HepG2 (cell line): ENCODE measurements at regions not wholly inside any gene's neighbourhood (a gene's known extent, or its start where the extent isn't known, plus 50 kb on each side); places are given as distances from the start of the nearest gene placed in this dataset.

Experiments used
- ATAC-seq: fragments of 200-7000 bp; cut with Tn5 transposase; 3 replicates; pipeline ENCODE4 v1.9.1; 2020; ENCODE audit warnings: mild to moderate bottlenecking, moderate library complexity
- BruUV-seq: library from RNA; stranded (reverse); fragments of 400-500 nt; replicated peaks from 2 replicates; lab custom pipeline; 2021; lab: Mats Ljungman, UMichigan
- CTCF ChIA-PET: fragments of 300-600 bp; formaldehyde crosslinking; extraction: SDS; loops from one replicate; lab custom pipeline; 2021; ENCODE audit warnings: low total read pairs, inconsistent platforms, low intra/inter-chr PET ratio; lab: Yijun Ruan, JAX
- POLR2A ChIA-PET: fragments of 350-600 bp; sonication (Branson Sonifier 250); formaldehyde crosslinking; loops from one replicate; lab custom pipeline; 2020; ENCODE audit warnings: antibody characterized with exemption, inconsistent platforms; lab: Yijun Ruan, JAX
- DNase-seq: peaks from one replicate; pipeline ENCODE4 v3.0.0-alpha.2; 2015; ENCODE audit warnings: low spot score
- FAIRE-seq: peaks from 3 replicates; lab custom pipeline; 2011; peaks lifted over from hg19 to GRCh38; lab: Jason Lieb, UNC
- H2AFZ ChIP-seq: one replicate; pipeline ENCODE4 v1.6.1; 2011; ENCODE audit warnings: low read length, inconsistent platforms
- H3K27ac ChIP-seq: fragments of 300-600 bp; 3 replicates; pipeline ENCODE4 v1.8.0; 2011; ENCODE audit warnings: mixed run types, mild to moderate bottlenecking, mixed read lengths, low read length, inconsistent platforms; ENCODE audit not compliant: insufficient read depth; ENCODE audit errors: extremely low read length
- H3K27me3 ChIP-seq, 2 experiments: fragments of 200-600 bp in 1 of 2; 2 replicates in 1 of 2; 3 replicates in 1 of 2; pipeline versions ENCODE4 v1.6.0 to v1.8.0; 2011; ENCODE audit warnings: low read length in 2 of 2, mild to moderate bottlenecking in 2 of 2, moderate library complexity in 2 of 2, inconsistent platforms in 1 of 2; ENCODE audit not compliant: insufficient read depth in 2 of 2, control insufficient read depth in 1 of 2
- H3K36me3 ChIP-seq, 2 experiments: fragments of 200-600 bp in 1 of 2; replicated peaks in 1 of 2; 2 replicates in 1 of 2; 3 replicates in 1 of 2; pipeline versions ENCODE4 v1.5.1 to v1.8.0; 2011; ENCODE audit warnings: low read length in 2 of 2, inconsistent platforms in 1 of 2; ENCODE audit not compliant: insufficient read depth in 2 of 2, control insufficient read depth in 1 of 2
- H3K4me1 ChIP-seq: 2 replicates; pipeline ENCODE4 v1.5.1; 2012; ENCODE audit warnings: low read length, inconsistent platforms; ENCODE audit not compliant: insufficient read depth
- H3K4me2 ChIP-seq: 2 replicates; pipeline ENCODE4 v1.6.0; 2011; ENCODE audit warnings: low read depth, low read length, inconsistent platforms
- H3K4me3 ChIP-seq, 3 experiments: fragments of 200-600 bp in 1 of 3; sonication (generic), shearing (Covaris generic) in 1 of 3; replicated peaks in 1 of 3; 2 replicates each; pipeline ENCODE4 v1.5.1; 2011 to 2016; ENCODE audit warnings: low read length in 3 of 3, inconsistent platforms in 2 of 3, low read depth in 2 of 3, mild to moderate bottlenecking in 2 of 3, control low read depth in 1 of 3, mixed read lengths in 1 of 3; ENCODE audit not compliant: insufficient read depth in 1 of 3
- H3K79me2 ChIP-seq: one replicate; pipeline ENCODE4 v1.6.1; 2011; ENCODE audit warnings: low read length, inconsistent platforms; ENCODE audit not compliant: insufficient read depth
- H3K9ac ChIP-seq: 2 replicates; pipeline ENCODE4 v1.6.0; 2011; ENCODE audit warnings: mild to moderate bottlenecking, low read depth, low read length, inconsistent platforms; ENCODE audit not compliant: insufficient read depth
- H3K9me3 ChIP-seq: 2 replicates; pipeline ENCODE4 v1.5.1; 2012; ENCODE audit warnings: mild to moderate bottlenecking, low read length
- H4K20me1 ChIP-seq: 2 replicates; pipeline ENCODE4 v1.6.0; 2011; ENCODE audit warnings: inconsistent platforms, mild to moderate bottlenecking, low read length, moderate library complexity; ENCODE audit not compliant: insufficient read depth
- CC2D1A ChIP-seq: sonication (generic); formaldehyde crosslinking; IDR thresholded peaks from 2 replicates; pipeline ENCODE4 v1.8.1; 2023; ENCODE audit warnings: mild to moderate bottlenecking, missing genetic modification reagents
- ELF4 ChIP-seq: sonication (generic); formaldehyde crosslinking; IDR thresholded peaks from 2 replicates; pipeline ENCODE4 v1.5.0; 2020; ENCODE audit warnings: missing genetic modification reagents, mild to moderate bottlenecking, moderate library complexity, borderline replicate concordance
- KLF16 ChIP-seq, 2 experiments: sonication (generic) in 1 of 2; formaldehyde crosslinking in 1 of 2; IDR thresholded peaks; 2 replicates each; pipeline versions ENCODE4 v1.6.1 to v1.8.0; 2016 to 2023; ENCODE audit warnings: missing genetic modification reagents in 2 of 2, missing compliant biosample characterization in 1 of 2
- MAFF ChIP-seq: IDR thresholded peaks from 2 replicates; pipeline ENCODE4 v1.6.1; 2011; ENCODE audit warnings: low read depth, low read length, improper control_type of control experiment
- MAFK ChIP-seq, 2 experiments: IDR thresholded peaks in 1 of 2; conservative IDR thresholded peaks in 1 of 2; 2 replicates each; pipeline ENCODE4 v1.6.1; 2011; ENCODE audit warnings: improper control_type of control experiment in 2 of 2, low read length in 2 of 2
- MTF2 ChIP-seq: sonication (generic); formaldehyde crosslinking; IDR thresholded peaks from 2 replicates; pipeline ENCODE4 v1.5.0; 2020; ENCODE audit warnings: missing genetic modification reagents, borderline replicate concordance
- NFIB ChIP-seq: sonication (generic); formaldehyde crosslinking; IDR thresholded peaks from 2 replicates; pipeline ENCODE4 v1.9.0; 2021; ENCODE audit warnings: missing genetic modification reagents, mild to moderate bottlenecking, borderline replicate concordance
- NFRKB ChIP-seq: fragments of 450-650 bp; IDR thresholded peaks from 2 replicates; pipeline ENCODE4 v1.6.1; 2017
- PAF1 ChIP-seq: IDR thresholded peaks from 2 replicates; pipeline ENCODE4 v1.6.1; 2016; ENCODE audit warnings: missing genetic modification reagents, missing compliant biosample characterization
- PHF5A ChIP-seq: IDR thresholded peaks from one replicate; pipeline ENCODE4 v1.6.1; 2018; ENCODE audit warnings: low read depth, missing genetic modification reagents; ENCODE audit not compliant: unreplicated experiment
- ZMYM4 ChIP-seq: sonication (generic); formaldehyde crosslinking; IDR thresholded peaks from 2 replicates; pipeline ENCODE4 v1.8.1; 2023; ENCODE audit warnings: mild to moderate bottlenecking, missing genetic modification reagents
- ZNF44 ChIP-seq: sonication (generic); formaldehyde crosslinking; IDR thresholded peaks from 2 replicates; pipeline ENCODE4 v1.5.1; 2020; ENCODE audit warnings: mild to moderate bottlenecking, missing genetic modification reagents
- ZNF543 ChIP-seq: sonication (generic); formaldehyde crosslinking; IDR thresholded peaks from 2 replicates; pipeline ENCODE4 v1.4.0; 2020; ENCODE audit warnings: mild to moderate bottlenecking, missing genetic modification reagents
- WGBS: methylation state at CpG from one replicate; pipeline ENCODE4 v1.1.6; 2017; ENCODE audit warnings: low lambda C conversion rate; 5-methylcytosine and 5-hydroxymethylcytosine counted together
- in situ Hi-C: cut with HindIII; loops from 2 replicates; pipeline ENCODE4 v1.10.0; 2017; ENCODE audit warnings: low pct_unique_long_range_greater_than_20kb; ENCODE audit not compliant: extremely low pct_ligation_motif_present
- intact Hi-C: fragments of 100-400 bp; cut with micrococcal nuclease; formaldehyde crosslinking; loops from one replicate; pipeline ENCODE4 v1.10.0; 2022; ENCODE audit not compliant: unreplicated experiment
- TF ChIP-seq, protein P1 (sequence below): sonication (generic); formaldehyde crosslinking; IDR thresholded peaks from 2 replicates; pipeline ENCODE4 v1.9.0; 2021; ENCODE audit warnings: missing genetic modification reagents, borderline replicate concordance
- TF ChIP-seq, protein P2 (sequence below): sonication (generic); formaldehyde crosslinking; IDR thresholded peaks from 2 replicates; pipeline ENCODE4 v1.8.0; 2022; ENCODE audit warnings: mild to moderate bottlenecking, missing genetic modification reagents; ENCODE audit not compliant: insufficient replicate concordance
- TF ChIP-seq, protein P3 (sequence below): sonication (generic); formaldehyde crosslinking; conservative IDR thresholded peaks from 2 replicates; pipeline ENCODE4 v1.4.0; 2020; ENCODE audit warnings: missing genetic modification reagents

DNA sequence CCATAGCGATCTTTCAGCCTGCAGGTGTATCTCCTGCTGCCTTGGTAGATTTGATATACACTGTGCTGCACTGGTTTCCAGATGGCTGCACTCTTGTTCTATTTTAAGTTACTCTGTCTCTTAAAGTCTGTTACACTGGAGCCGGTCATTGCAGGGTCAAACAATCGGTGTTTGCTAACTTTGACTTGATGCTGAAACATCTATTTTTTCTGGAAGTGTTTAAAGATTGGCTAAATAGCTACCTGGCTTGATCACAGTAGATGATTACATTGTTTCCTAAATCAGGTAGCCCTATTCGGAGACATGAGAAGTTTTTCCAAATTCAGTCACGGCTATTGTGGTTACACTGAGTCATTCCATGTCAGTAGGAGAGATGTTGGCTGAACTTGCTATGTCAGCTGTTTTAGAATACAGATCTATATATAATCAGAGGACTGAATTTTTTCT lies 574.8 kb downstream of the ETV1 start (continued):
- TF ChIP-seq MAFF (peak; percentile 81), NFRKB (no peak), MAFK (conservative IDR thresholded peaks at IDR 0.05 in 1 of 2, IDR thresholded peaks at IDR 0.05 in 1 of 2; ENCODE audit: low read length in 2 of 2) (peak; percentile 68 to 87; a peak in 3 of 4 replicates)
- TF ChIP-seq, protein P1, sequence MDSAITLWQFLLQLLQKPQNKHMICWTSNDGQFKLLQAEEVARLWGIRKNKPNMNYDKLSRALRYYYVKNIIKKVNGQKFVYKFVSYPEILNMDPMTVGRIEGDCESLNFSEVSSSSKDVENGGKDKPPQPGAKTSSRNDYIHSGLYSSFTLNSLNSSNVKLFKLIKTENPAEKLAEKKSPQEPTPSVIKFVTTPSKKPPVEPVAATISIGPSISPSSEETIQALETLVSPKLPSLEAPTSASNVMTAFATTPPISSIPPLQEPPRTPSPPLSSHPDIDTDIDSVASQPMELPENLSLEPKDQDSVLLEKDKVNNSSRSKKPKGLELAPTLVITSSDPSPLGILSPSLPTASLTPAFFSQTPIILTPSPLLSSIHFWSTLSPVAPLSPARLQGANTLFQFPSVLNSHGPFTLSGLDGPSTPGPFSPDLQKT: no peak

DNA sequence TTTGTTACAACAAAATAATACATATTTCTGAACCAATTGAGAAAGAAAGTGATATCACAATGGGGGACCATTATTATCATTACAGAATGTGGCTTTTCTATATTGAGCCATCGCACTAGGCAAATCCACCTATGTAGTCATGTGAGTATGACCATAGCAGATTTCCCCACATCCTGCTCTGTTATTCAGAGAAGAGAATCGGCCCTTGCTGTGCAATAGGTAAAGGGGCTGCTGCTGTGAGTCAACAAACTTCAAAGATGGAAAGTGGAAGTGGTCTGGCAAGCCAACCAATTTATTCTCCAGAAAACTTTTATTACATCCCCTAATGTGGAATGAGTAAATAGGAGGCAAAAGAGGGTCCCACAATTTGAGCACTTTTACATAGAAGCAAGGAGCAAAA lies 573.4 kb downstream of the ETV1 start:
- no TSS peak for BruUV-seq
- H3K4me1 ChIP-seq: no peaks in the 10 kb centered on the region
- no peak for TF ChIP-seq NFIB (CRISPR knock-in tag)
- TF ChIP-seq, protein P2, sequence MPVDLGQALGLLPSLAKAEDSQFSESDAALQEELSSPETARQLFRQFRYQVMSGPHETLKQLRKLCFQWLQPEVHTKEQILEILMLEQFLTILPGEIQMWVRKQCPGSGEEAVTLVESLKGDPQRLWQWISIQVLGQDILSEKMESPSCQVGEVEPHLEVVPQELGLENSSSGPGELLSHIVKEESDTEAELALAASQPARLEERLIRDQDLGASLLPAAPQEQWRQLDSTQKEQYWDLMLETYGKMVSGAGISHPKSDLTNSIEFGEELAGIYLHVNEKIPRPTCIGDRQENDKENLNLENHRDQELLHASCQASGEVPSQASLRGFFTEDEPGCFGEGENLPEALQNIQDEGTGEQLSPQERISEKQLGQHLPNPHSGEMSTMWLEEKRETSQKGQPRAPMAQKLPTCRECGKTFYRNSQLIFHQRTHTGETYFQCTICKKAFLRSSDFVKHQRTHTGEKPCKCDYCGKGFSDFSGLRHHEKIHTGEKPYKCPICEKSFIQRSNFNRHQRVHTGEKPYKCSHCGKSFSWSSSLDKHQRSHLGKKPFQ (CRISPR knock-in tag): no peak
- TF ChIP-seq, protein P3, sequence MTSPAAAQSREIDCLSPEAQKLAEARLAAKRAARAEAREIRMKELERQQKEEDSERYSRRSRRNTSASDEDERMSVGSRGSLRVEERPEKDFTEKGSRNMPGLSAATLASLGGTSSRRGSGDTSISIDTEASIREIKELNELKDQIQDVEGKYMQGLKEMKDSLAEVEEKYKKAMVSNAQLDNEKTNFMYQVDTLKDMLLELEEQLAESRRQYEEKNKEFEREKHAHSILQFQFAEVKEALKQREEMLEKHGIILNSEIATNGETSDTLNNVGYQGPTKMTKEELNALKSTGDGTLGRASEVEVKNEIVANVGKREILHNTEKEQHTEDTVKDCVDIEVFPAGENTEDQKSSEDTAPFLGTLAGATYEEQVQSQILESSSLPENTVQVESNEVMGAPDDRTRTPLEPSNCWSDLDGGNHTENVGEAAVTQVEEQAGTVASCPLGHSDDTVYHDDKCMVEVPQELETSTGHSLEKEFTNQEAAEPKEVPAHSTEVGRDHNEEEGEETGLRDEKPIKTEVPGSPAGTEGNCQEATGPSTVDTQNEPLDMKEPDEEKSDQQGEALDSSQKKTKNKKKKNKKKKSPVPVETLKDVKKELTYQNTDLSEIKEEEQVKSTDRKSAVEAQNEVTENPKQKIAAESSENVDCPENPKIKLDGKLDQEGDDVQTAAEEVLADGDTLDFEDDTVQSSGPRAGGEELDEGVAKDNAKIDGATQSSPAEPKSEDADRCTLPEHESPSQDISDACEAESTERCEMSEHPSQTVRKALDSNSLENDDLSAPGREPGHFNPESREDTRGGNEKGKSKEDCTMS (CRISPR knock-in tag): no peak
- TF ChIP-seq ELF4 (CRISPR knock-in tag): no peak
- no peak for TF ChIP-seq ZNF543 (CRISPR knock-in tag)
- TF ChIP-seq ZMYM4 (CRISPR knock-in tag): no peak
- TF ChIP-seq CC2D1A (CRISPR knock-in tag): no peak
- TF ChIP-seq KLF16 (CRISPR knock-in tag; IDR thresholded peaks at IDR 0.05): no peak
- no peak for TF ChIP-seq PHF5A (CRISPR knock-in tag)
- no peak for TF ChIP-seq PAF1 (CRISPR knock-in tag)
- TF ChIP-seq MTF2 (CRISPR knock-in tag): no peak
- no peak for TF ChIP-seq ZNF44 (CRISPR knock-in tag)
- TF ChIP-seq, all 625 proteins: peak for 0
- H2AFZ ChIP-seq: no peak overlapping the region
- H3K9ac ChIP-seq: no peak overlapping the region
- POLR2A ChIA-PET: no interaction called here
- H3K9me3 ChIP-seq: peaks cover 55% of the 10 kb centered on the region
- H3K36me3 ChIP-seq: no peaks in the 10 kb centered on the region
- in situ Hi-C loops: no loop called here
- WGBS: 28% methylated on average over 2 of the region's 2 CpGs
- H3K79me2 ChIP-seq: no peaks in the 10 kb centered on the region
- H4K20me1 ChIP-seq: no peaks in the 10 kb centered on the region
- no peak overlapping the region for H3K27ac ChIP-seq
- intact Hi-C loops: no loop called here
- ATAC-seq: no peak
- no peaks in the 10 kb centered on the region for H3K27me3 ChIP-seq
- H3K4me2 ChIP-seq: no peak overlapping the region
- no peak for FAIRE-seq
- DNase-seq: no peak
- CTCF ChIA-PET: no interaction called here
- H3K4me3 ChIP-seq: no peak overlapping the region
